Activated naive CD4-positive, alpha-beta T cell treated with anti-CD3 and anti-CD28 coated beads, Interleukin-2, amount 50 U/mL, for 24 hours (primary cell): ENCODE measurements at regions not wholly inside any gene's neighbourhood (a gene's known extent, or its start where the extent isn't known, plus 50 kb on each side); places are given as distances from the start of the nearest gene placed in this dataset.
"Not testable (repeated sequence)": the region's sequence is repeated elsewhere in the genome, so short reads cannot be mapped to it uniquely, and the experiment has no call there.

Experiments
- H3K27ac Mint-ChIP-seq: one replicate; pipeline ENCODE4 v1.8.0; 2021; ENCODE audit warnings: mild to moderate bottlenecking, mixed read lengths
- H3K27me3 Mint-ChIP-seq: one replicate; pipeline ENCODE4 v1.8.0; 2021; ENCODE audit warnings: mixed read lengths
- H3K36me3 Mint-ChIP-seq: one replicate; pipeline ENCODE4 v1.8.0; 2021; ENCODE audit warnings: mixed read lengths
- H3K4me1 Mint-ChIP-seq: one replicate; pipeline ENCODE4 v1.8.0; 2021; ENCODE audit warnings: mixed read lengths
- H3K4me3 Mint-ChIP-seq: one replicate; pipeline ENCODE4 v1.8.0; 2021; ENCODE audit warnings: mild to moderate bottlenecking, mixed read lengths
- H3K9me3 Mint-ChIP-seq: one replicate; pipeline ENCODE4 v1.8.0; 2021; ENCODE audit warnings: mixed read lengths

- no peak overlapping the region for H3K27ac Mint-ChIP-seq
- H3K4me3 Mint-ChIP-seq = no peak overlapping the region
- H3K4me1 Mint-ChIP-seq = no peaks in the 10 kb centered on the region
- no peaks in the 10 kb centered on the region for H3K27me3 Mint-ChIP-seq
- no peaks in the 10 kb centered on the region for H3K36me3 Mint-ChIP-seq
- H3K9me3 Mint-ChIP-seq = no peaks in the 10 kb centered on the region
Observed at GRCh38 chr22:23400286-23400981, 179.7 kb downstream of the IGLL1 start.

DNA sequence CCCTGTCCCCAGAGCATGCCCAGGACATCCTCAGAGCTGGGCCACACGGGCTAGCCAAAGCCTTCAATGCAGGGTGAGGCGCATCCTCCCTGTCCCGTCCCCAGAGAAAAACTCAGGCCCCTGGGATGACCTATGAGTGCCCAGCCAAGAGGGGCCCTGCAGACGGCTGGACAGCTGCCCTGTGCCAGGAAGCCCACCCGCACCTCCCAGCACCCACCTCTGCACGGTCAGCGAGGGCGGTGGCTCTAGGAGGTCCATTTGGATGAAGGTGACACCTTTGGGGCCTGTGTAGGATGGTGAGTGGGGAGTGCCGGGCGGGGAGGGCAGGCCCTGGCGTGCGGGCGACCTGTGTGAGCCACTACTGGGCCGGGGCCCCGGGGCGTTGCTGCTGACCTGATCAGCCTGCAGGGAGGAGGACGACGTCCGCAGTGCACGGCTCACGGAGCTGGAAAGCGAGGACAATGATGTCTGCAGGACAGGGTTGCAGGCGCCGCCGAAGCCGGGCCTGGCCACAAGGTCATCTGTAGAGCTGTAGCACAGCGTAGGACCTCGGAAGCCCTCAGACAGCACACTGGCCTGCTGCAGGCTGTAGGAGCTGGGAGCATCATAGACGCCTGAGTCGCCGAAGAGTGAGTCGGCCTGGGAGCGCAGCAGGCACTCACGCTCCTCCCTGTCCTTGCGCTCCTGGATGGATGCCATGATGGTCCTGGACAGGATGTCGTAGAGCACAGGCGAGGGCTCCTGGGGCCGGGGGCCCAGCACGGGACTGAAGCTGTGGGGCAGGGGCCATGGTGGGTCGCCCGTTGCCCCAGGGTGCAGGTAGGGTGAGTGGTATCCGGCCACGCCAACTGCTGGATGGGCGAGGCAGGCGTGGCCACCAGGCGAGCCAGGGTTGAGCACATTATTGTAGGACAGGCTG is 180.5 kb downstream of the IGLL1 start:
- Mint-ChIP-seq H3K4me1 (no peaks in the 10 kb centered on the region), H3K9me3 (no peaks in the 10 kb centered on the region), H3K27ac (no peak overlapping the region), H3K36me3 (no peaks in the 10 kb centered on the region), H3K4me3 (no peak overlapping the region), H3K27me3 (no peaks in the 10 kb centered on the region)

DNA sequence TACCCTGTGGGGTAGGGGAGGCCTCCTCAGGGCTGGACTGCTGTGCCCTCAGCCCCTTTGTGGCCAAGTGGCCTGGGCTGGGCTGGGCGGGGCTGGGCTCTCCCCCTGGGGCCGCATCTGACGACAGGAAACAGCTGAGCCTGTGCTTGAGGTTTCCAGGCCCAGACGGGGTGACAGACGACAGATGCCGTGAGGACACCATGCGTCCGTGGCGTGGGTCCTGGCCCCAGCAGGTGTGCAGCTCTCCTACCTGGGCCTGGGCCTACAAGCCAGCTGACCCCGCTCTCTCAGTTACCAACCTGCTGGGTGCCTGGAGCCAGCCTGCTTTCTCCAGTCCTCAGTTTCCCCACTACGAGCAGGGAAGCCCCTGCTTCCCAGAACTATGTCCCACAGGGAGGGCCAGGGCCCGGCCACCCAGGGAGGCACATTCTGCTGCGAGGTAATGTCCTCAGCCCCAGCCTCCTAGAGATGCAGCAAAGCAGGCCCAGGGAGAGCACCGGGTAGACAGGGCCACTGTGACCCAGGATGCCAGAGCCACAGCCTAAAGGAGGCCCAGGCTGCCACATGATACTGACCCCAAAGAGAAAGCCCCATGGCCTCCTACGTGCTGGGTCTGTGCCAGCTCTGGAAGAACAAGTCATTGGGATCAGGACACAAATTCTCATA is 181.3 kb downstream of the IGLL1 start:
- H3K27ac Mint-ChIP-seq = peak overlapping the region; percentile 17
- no peak overlapping the region for H3K4me3 Mint-ChIP-seq
- no peaks in the 10 kb centered on the region for H3K4me1 Mint-ChIP-seq
- no peaks in the 10 kb centered on the region for H3K36me3 Mint-ChIP-seq
- no peaks in the 10 kb centered on the region for H3K27me3 Mint-ChIP-seq
- H3K9me3 Mint-ChIP-seq = no peaks in the 10 kb centered on the region

GRCh38 chr22:23397613-23398567 is 182.2 kb downstream of the IGLL1 start:
- H3K27me3 Mint-ChIP-seq = no peaks in the 10 kb centered on the region
- no peak overlapping the region for H3K4me3 Mint-ChIP-seq
- H3K4me1 Mint-ChIP-seq = no peaks in the 10 kb centered on the region
- H3K9me3 Mint-ChIP-seq = no peaks in the 10 kb centered on the region
- H3K27ac Mint-ChIP-seq = no peak overlapping the region
- H3K36me3 Mint-ChIP-seq = no peaks in the 10 kb centered on the region

GRCh38 chr22:23397008-23397612 is 183.0 kb downstream of the IGLL1 start:
- no peaks in the 10 kb centered on the region for H3K9me3 Mint-ChIP-seq
- H3K27me3 Mint-ChIP-seq = no peaks in the 10 kb centered on the region
- no peak overlapping the region for H3K27ac Mint-ChIP-seq
- no peaks in the 10 kb centered on the region for H3K36me3 Mint-ChIP-seq
- H3K4me3 Mint-ChIP-seq = no peak overlapping the region
- no peaks in the 10 kb centered on the region for H3K4me1 Mint-ChIP-seq

- H3K36me3 Mint-ChIP-seq = no peaks in the 10 kb centered on the region
- H3K4me3 Mint-ChIP-seq = no peak overlapping the region
- no peak overlapping the region for H3K27ac Mint-ChIP-seq
- H3K9me3 Mint-ChIP-seq = no peaks in the 10 kb centered on the region
- no peaks in the 10 kb centered on the region for H3K27me3 Mint-ChIP-seq
- no peaks in the 10 kb centered on the region for H3K4me1 Mint-ChIP-seq
Observed at GRCh38 chr22:23396362-23397007, 183.6 kb downstream of the IGLL1 start.

GRCh38 chr22:23395530-23396361 is 184.3 kb downstream of the IGLL1 start:
- Mint-ChIP-seq H3K9me3 (no peaks in the 10 kb centered on the region), H3K36me3 (no peaks in the 10 kb centered on the region), H3K4me1 (no peaks in the 10 kb centered on the region), H3K4me3 (no peak overlapping the region), H3K27ac (no peak overlapping the region), H3K27me3 (no peaks in the 10 kb centered on the region)

- no peak overlapping the region for H3K27ac Mint-ChIP-seq
- no peaks in the 10 kb centered on the region for H3K4me1 Mint-ChIP-seq
- no peak overlapping the region for H3K4me3 Mint-ChIP-seq
- H3K27me3 Mint-ChIP-seq = no peaks in the 10 kb centered on the region
- no peaks in the 10 kb centered on the region for H3K36me3 Mint-ChIP-seq
- H3K9me3 Mint-ChIP-seq = no peaks in the 10 kb centered on the region
Observed at GRCh38 chr22:23394525-23395326, 185.4 kb downstream of the IGLL1 start.

DNA sequence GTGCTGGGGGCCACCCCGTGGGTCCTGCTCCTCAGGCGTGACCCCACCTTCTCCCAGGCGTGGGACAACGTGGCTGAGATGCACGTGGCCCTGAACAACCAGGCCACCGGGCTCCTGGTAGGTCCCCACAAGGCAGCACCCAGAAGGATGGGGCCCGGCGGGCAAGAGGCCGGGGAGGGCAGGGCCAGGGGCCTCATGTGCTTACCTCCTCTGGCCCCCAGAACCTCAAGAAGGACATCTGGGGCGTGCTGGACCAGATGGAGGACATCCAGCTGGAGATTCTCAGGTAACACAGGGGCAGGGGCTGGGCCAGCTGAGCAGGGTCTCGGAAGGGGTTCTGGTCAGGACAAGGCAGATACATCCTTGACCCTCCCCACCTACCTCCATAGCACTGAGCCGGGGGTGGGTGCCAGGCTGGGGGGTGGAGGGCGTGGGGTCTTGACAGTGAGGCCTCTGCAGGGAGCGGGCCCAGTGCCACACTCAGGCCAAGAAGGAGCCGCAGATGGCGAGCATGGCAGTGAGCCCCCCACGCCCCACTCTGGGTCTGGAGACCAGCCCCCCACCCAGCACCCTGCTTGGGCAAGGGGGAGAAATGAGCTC is 186.3 kb downstream of the IGLL1 start:
- H3K27ac Mint-ChIP-seq = no peak overlapping the region
- no peaks in the 10 kb centered on the region for H3K27me3 Mint-ChIP-seq
- H3K4me3 Mint-ChIP-seq = no peak overlapping the region
- no peaks in the 10 kb centered on the region for H3K36me3 Mint-ChIP-seq
- no peaks in the 10 kb centered on the region for H3K4me1 Mint-ChIP-seq
- no peaks in the 10 kb centered on the region for H3K9me3 Mint-ChIP-seq

- not testable (repeated sequence) for H3K4me3 Mint-ChIP-seq, H3K27me3 Mint-ChIP-seq, H3K27ac Mint-ChIP-seq, H3K36me3 Mint-ChIP-seq, H3K4me1 Mint-ChIP-seq, H3K9me3 Mint-ChIP-seq
Observed at GRCh38 chr22:23393199-23393598, 186.9 kb downstream of the IGLL1 start.

DNA sequence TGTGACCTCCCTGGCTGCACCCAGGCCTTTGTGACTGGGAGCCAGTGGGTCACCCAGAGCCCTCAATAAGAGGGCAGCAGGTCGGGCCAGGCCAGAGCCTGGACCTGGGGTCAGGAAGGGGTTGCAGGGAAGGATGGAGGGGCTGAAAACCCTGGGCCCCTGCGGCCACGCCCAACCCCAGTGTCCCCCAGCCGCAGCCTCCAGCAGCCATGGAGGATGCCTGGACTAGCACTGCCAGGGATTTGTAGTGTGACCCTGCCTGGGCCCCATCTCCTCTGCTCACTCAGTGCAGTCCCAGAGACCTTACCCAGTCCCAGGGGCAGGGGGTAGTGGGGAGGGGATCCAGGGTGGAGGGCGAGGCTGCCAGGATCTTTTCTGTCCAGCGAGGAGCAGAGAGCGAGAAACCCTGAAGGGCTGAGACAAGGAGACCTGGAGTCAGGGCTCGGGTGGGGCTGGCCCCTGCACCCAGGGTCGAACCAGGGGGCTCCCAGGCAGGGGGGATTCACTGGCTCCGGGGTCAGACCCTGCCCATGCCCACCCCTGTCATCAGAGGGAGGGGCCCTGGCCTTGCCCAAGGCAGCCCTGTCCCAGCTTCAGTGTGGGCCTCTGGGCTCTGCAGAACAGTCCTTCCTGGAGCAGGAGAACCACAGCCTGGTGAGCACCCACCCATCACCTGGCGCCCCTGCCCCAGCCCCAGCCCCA is 187.5 kb downstream of the IGLL1 start:
- H3K4me1 Mint-ChIP-seq = no peaks in the 10 kb centered on the region
- H3K36me3 Mint-ChIP-seq = no peaks in the 10 kb centered on the region
- H3K27ac Mint-ChIP-seq = no peak overlapping the region
- H3K4me3 Mint-ChIP-seq = no peak overlapping the region
- no peaks in the 10 kb centered on the region for H3K9me3 Mint-ChIP-seq
- no peaks in the 10 kb centered on the region for H3K27me3 Mint-ChIP-seq

GRCh38 chr22:23391022-23391421 is 189.1 kb downstream of the IGLL1 start:
- H3K27ac Mint-ChIP-seq = no peak overlapping the region
- no peak overlapping the region for H3K4me3 Mint-ChIP-seq
- no peaks in the 10 kb centered on the region for H3K9me3 Mint-ChIP-seq
- H3K36me3 Mint-ChIP-seq = no peaks in the 10 kb centered on the region
- no peaks in the 10 kb centered on the region for H3K27me3 Mint-ChIP-seq
- no peaks in the 10 kb centered on the region for H3K4me1 Mint-ChIP-seq
